A549 (cell line): ENCODE measurements at regions not wholly inside any gene's neighbourhood (a gene's known extent, or its start where the extent isn't known, plus 50 kb on each side); places are given as distances from the start of the nearest gene placed in this dataset.

Experiments used
- HOXB5 ChIP-seq: fragments of 250-450 bp; sonication (Bioruptor Pico); IDR thresholded peaks from 2 replicates; pipeline ENCODE4 v1.5.0; 2020; ENCODE audit warnings: mild to moderate bottlenecking, moderate library complexity
- JUNB ChIP-seq: fragments of >200 bp; sonication (Bioruptor Twin); formaldehyde crosslinking; IDR thresholded peaks from 2 replicates; pipeline ENCODE4 v1.6.1; 2016
- SMC3 ChIP-seq: fragments of >200 bp; sonication (Bioruptor Twin); formaldehyde crosslinking; IDR thresholded peaks from 3 replicates; pipeline ENCODE4 v1.6.1; 2018; ENCODE audit warnings: inconsistent platforms
- ZFP36 ChIP-seq: fragments of 450-650 bp; IDR thresholded peaks from 2 replicates; pipeline ENCODE4 v1.6.1; 2014; ENCODE audit warnings: borderline replicate concordance; ENCODE audit not compliant: partially characterized antibody
- TF ChIP-seq, protein P1 (sequence below): fragments of >200 bp; sonication (Bioruptor Twin); formaldehyde crosslinking; IDR thresholded peaks from 3 replicates; pipeline ENCODE4 v1.5.1; 2016
- TF ChIP-seq, protein P2 (sequence below): fragments of 450-650 bp; IDR thresholded peaks from 2 replicates; pipeline ENCODE4 v1.6.1; 2014; ENCODE audit warnings: antibody characterized with exemption

DNA sequence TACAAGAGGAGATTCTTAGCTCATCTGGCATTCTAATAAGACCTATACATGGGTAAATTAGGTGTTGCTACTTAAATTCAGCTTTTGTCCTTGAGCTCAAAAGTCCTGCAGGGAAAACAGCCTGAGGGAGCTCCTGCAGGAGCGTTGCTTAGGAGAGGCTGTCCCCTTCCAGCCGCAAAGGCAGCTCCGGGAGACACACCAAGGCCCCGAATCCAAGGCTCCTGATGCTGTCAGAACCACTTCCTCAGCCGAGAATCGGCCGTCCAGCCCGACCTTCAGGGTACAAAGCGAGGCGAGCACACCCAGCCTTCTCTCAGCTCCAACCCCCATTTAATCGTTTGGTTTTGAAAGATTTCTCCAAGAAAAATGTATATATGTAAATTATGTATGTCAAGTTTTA is 87.0 kb downstream of the DACT2 start:
- TF ChIP-seq SMC3 (no peak), ZFP36 (no peak), HOXB5 (CRISPR knock-in tag) (no peak), JUNB (no peak)
- TF ChIP-seq, protein P1, sequence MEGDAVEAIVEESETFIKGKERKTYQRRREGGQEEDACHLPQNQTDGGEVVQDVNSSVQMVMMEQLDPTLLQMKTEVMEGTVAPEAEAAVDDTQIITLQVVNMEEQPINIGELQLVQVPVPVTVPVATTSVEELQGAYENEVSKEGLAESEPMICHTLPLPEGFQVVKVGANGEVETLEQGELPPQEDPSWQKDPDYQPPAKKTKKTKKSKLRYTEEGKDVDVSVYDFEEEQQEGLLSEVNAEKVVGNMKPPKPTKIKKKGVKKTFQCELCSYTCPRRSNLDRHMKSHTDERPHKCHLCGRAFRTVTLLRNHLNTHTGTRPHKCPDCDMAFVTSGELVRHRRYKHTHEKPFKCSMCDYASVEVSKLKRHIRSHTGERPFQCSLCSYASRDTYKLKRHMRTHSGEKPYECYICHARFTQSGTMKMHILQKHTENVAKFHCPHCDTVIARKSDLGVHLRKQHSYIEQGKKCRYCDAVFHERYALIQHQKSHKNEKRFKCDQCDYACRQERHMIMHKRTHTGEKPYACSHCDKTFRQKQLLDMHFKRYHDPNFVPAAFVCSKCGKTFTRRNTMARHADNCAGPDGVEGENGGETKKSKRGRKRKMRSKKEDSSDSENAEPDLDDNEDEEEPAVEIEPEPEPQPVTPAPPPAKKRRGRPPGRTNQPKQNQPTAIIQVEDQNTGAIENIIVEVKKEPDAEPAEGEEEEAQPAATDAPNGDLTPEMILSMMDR: no peak
- TF ChIP-seq, protein P2, sequence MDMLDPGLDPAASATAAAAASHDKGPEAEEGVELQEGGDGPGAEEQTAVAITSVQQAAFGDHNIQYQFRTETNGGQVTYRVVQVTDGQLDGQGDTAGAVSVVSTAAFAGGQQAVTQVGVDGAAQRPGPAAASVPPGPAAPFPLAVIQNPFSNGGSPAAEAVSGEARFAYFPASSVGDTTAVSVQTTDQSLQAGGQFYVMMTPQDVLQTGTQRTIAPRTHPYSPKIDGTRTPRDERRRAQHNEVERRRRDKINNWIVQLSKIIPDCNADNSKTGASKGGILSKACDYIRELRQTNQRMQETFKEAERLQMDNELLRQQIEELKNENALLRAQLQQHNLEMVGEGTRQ: no peak
